A549 (cell line): ENCODE measurements at regions not wholly inside any gene's neighbourhood (a gene's known extent, or its start where the extent isn't known, plus 50 kb on each side); places are given as distances from the start of the nearest gene placed in this dataset.

ENCODE experiments used
- ATAC-seq, 2 experiments: fragments of 200-7000 bp in 1 of 2; fragments of >200 bp in 1 of 2; cut with Nextera tagmentation in 1 of 2; cut with Tn5 transposase in 1 of 2; 3 replicates each; pipeline versions ENCODE4 v1.8.0 to v1.9.1; 2018 to 2020; ENCODE audit warnings: mild to moderate bottlenecking in 1 of 2, moderate library complexity in 1 of 2
- CTCF ChIA-PET: fragments of 300-600 bp; sonication (Branson Sonifier 250); formaldehyde crosslinking; extraction: SDS; loops from one replicate; lab custom pipeline; 2021; ENCODE audit warnings: antibody characterized with exemption, inconsistent platforms; lab: Yijun Ruan, JAX
- POLR2A ChIA-PET: fragments of 350-600 bp; formaldehyde crosslinking; extraction: SDS; loops from one replicate; lab custom pipeline; 2021; ENCODE audit warnings: antibody characterized with exemption, inconsistent platforms; lab: Yijun Ruan, JAX
- DNase-seq, 2 experiments: peaks; one replicate each; pipeline versions ENCODE4 v3.0.0 to v3.0.0-alpha.2; 2011 to 2016; ENCODE audit warnings: low read depth in 1 of 2, low spot score in 1 of 2
- FAIRE-seq: peaks from 2 replicates; lab custom pipeline; 2011; peaks lifted over from hg19 to GRCh38; lab: Jason Lieb, UNC
- H3K27ac ChIP-seq, 2 experiments: fragments of >200 bp; sonication (Bioruptor Twin); formaldehyde crosslinking; 3 replicates each; pipeline ENCODE4 v1.5.1; 2016 to 2017
- H3K4me1 ChIP-seq: fragments of >200 bp; sonication (Bioruptor Twin); formaldehyde crosslinking; 3 replicates; pipeline ENCODE4 v1.6.1; 2016
- H3K4me2 ChIP-seq: fragments of >200 bp; sonication (Bioruptor Twin); formaldehyde crosslinking; 3 replicates; pipeline ENCODE4 v1.6.1; 2016
- H3K4me3 ChIP-seq: fragments of >200 bp; sonication (Bioruptor Twin); formaldehyde crosslinking; 3 replicates; pipeline ENCODE4 v1.5.1; 2016
- H3K9me3 ChIP-seq: fragments of >200 bp; sonication (Bioruptor Twin); formaldehyde crosslinking; 3 replicates; pipeline ENCODE4 v1.6.1; 2016
- ATOH8 ChIP-seq: fragments of 250-450 bp; sonication (Bioruptor Pico); IDR thresholded peaks from 2 replicates; pipeline ENCODE4 v1.5.0; 2020; ENCODE audit warnings: low read depth, mild to moderate bottlenecking, moderate library complexity
- BHLHE40 ChIP-seq: IDR thresholded peaks from 2 replicates; pipeline ENCODE4 v1.6.1; 2012; ENCODE audit warnings: low read depth, low read length, inconsistent platforms
- CBX2 ChIP-seq: fragments of 200-600 bp; sonication (generic); IDR thresholded peaks from 2 replicates; pipeline ENCODE4 v1.6.1; 2016; ENCODE audit warnings: low read depth, mild to moderate bottlenecking, borderline replicate concordance
- CBX8 ChIP-seq: fragments of 200-600 bp; sonication (generic); IDR thresholded peaks from 2 replicates; pipeline ENCODE4 v1.6.1; 2016
- CHD4 ChIP-seq: fragments of 200-600 bp; sonication (generic); IDR thresholded peaks from 2 replicates; pipeline ENCODE4 v1.6.1; 2016; ENCODE audit warnings: antibody characterized with exemption, mild to moderate bottlenecking, borderline replicate concordance
- EP300 ChIP-seq, 2 experiments: fragments of >200 bp; sonication (Bioruptor Twin); formaldehyde crosslinking; IDR thresholded peaks; 2 replicates in 1 of 2; 3 replicates in 1 of 2; pipeline ENCODE4 v1.6.1; 2016 to 2017
- ESRRA ChIP-seq: fragments of 150-350 bp; IDR thresholded peaks from 2 replicates; pipeline ENCODE4 v1.6.1; 2014; ENCODE audit warnings: mild to moderate bottlenecking, low read length, borderline replicate concordance
- FOXS1 ChIP-seq: fragments of 250-450 bp; sonication (Bioruptor Pico); IDR thresholded peaks from 2 replicates; pipeline ENCODE4 v1.5.0; 2020; ENCODE audit warnings: mild to moderate bottlenecking, moderate library complexity
- HES2 ChIP-seq: fragments of >200 bp; sonication (Bioruptor Twin); formaldehyde crosslinking; IDR thresholded peaks from 2 replicates; pipeline ENCODE4 v1.6.1; 2016
- HOXA7 ChIP-seq: fragments of 250-450 bp; sonication (Bioruptor Pico); IDR thresholded peaks from 2 replicates; pipeline ENCODE4 v1.5.0; 2020; ENCODE audit warnings: mild to moderate bottlenecking, moderate library complexity
- HOXB13 ChIP-seq: fragments of 250-450 bp; sonication (Bioruptor Pico); IDR thresholded peaks from 2 replicates; pipeline ENCODE4 v1.5.0; 2020; ENCODE audit warnings: low read depth, mild to moderate bottlenecking, moderate library complexity
- HOXB5 ChIP-seq: fragments of 250-450 bp; sonication (Bioruptor Pico); IDR thresholded peaks from 2 replicates; pipeline ENCODE4 v1.5.0; 2020; ENCODE audit warnings: mild to moderate bottlenecking, moderate library complexity
- JUN ChIP-seq, 2 experiments: fragments of >200 bp; sonication (Bioruptor Twin); formaldehyde crosslinking; IDR thresholded peaks; 2 replicates in 1 of 2; 3 replicates in 1 of 2; pipeline ENCODE4 v1.6.1; 2016 to 2017
- JUNB ChIP-seq: fragments of >200 bp; sonication (Bioruptor Twin); formaldehyde crosslinking; IDR thresholded peaks from 2 replicates; pipeline ENCODE4 v1.6.1; 2016
- KDM1A ChIP-seq: fragments of 200-600 bp; sonication (generic); IDR thresholded peaks from 2 replicates; pipeline ENCODE4 v1.6.1; 2016; ENCODE audit warnings: low read depth, mild to moderate bottlenecking
- KDM5A ChIP-seq: fragments of 200-600 bp; sonication (generic); IDR thresholded peaks from 2 replicates; pipeline ENCODE4 v1.6.1; 2016; ENCODE audit warnings: antibody characterized with exemption, mild to moderate bottlenecking
- MAZ ChIP-seq: fragments of 150-350 bp; IDR thresholded peaks from 2 replicates; pipeline ENCODE4 v1.6.1; 2014; ENCODE audit warnings: antibody characterized with exemption, low read depth, low read length, borderline replicate concordance
- MYC ChIP-seq: IDR thresholded peaks from 2 replicates; pipeline ENCODE4 v1.6.1; 2012; ENCODE audit warnings: mild to moderate bottlenecking, inconsistent platforms, low read length, improper control_type of control experiment, borderline replicate concordance
- NPAS2 ChIP-seq: fragments of 250-450 bp; sonication (Bioruptor Pico); IDR thresholded peaks from 2 replicates; pipeline ENCODE4 v1.8.0; 2022; ENCODE audit warnings: mild to moderate bottlenecking, moderate library complexity, borderline replicate concordance
- NR3C1 ChIP-seq: fragments of >200 bp; sonication (Bioruptor Twin); formaldehyde crosslinking; IDR thresholded peaks from 3 replicates; pipeline ENCODE4 v1.6.1; 2017
- PBX3 ChIP-seq: IDR thresholded peaks from 2 replicates; pipeline ENCODE4 v1.6.1; 2012
- PHF8 ChIP-seq: fragments of 200-600 bp; sonication (generic); IDR thresholded peaks from 2 replicates; pipeline ENCODE4 v1.6.1; 2016; ENCODE audit warnings: low read depth, mild to moderate bottlenecking, antibody characterized with exemption, moderate library complexity, borderline replicate concordance
- RNF2 ChIP-seq: fragments of 200-600 bp; sonication (generic); IDR thresholded peaks from 2 replicates; pipeline ENCODE4 v1.6.1; 2016; ENCODE audit warnings: low read depth, mild to moderate bottlenecking, antibody characterized with exemption, moderate library complexity, borderline replicate concordance
- TP53 ChIP-seq: fragments of 250-450 bp; sonication (Bioruptor Pico); IDR thresholded peaks from 2 replicates; pipeline ENCODE4 v1.5.0; 2021; ENCODE audit warnings: mild to moderate bottlenecking, moderate library complexity
- USF2 ChIP-seq: fragments of 450-650 bp; IDR thresholded peaks from 2 replicates; pipeline ENCODE4 v1.6.1; 2014; ENCODE audit warnings: antibody characterized with exemption
- ZC3H11A ChIP-seq: fragments of 450-650 bp; IDR thresholded peaks from 2 replicates; pipeline ENCODE4 v1.6.1; 2014; ENCODE audit warnings: antibody characterized with exemption, mild to moderate bottlenecking
- ZNF302 ChIP-seq: fragments of 250-450 bp; sonication (Bioruptor Pico); IDR thresholded peaks from 2 replicates; pipeline ENCODE4 v1.9.0; 2021; ENCODE audit warnings: inconsistent platforms, mild to moderate bottlenecking, moderate library complexity
- WGBS: methylation state at CpG from one replicate; pipeline ENCODE4 v1.1.6; 2017; ENCODE audit errors: missing lambda C conversion rate; 5-methylcytosine and 5-hydroxymethylcytosine counted together

GRCh38 chr10:47175181-47176123, 124.5 kb upstream of the GDF10 start:
- DNase-seq (no peak), ATAC-seq (no peak), FAIRE-seq (no peak)
- Histone ChIP-seq H3K27ac (no peak overlapping the region), H3K4me1 (no peaks in the 10 kb centered on the region), H3K9me3 (no peaks in the 10 kb centered on the region), H3K4me3 (no peak overlapping the region), H3K4me2 (no peak overlapping the region)
- ChIA-PET POLR2A (no interaction called here), CTCF (no interaction called here)
- TF ChIP-seq MYC (no peak), PBX3 (no peak), KDM5A (no peak), KDM1A (no peak), ATOH8 (no peak), CBX8 (no peak), ZC3H11A (no peak), RNF2 (no peak), HOXB13 (CRISPR knock-in tag) (no peak), CHD4 (no peak), ZNF302 (CRISPR knock-in tag) (no peak), ESRRA (no peak), NR3C1 (no peak), PHF8 (no peak)
- WGBS, result 40% methylated on average over 15 of the region's 15 CpGs

GRCh38 chr10:47176206-47176902, 123.6 kb upstream of the GDF10 start:
- 24% methylated on average over 12 of the region's 12 CpGs for WGBS
- Histone ChIP-seq H3K4me1 (no peaks in the 10 kb centered on the region), H3K27ac (no peak overlapping the region), H3K4me2 (no peak overlapping the region), H3K4me3 (no peak overlapping the region), H3K9me3 (no peaks in the 10 kb centered on the region)
- no peak for FAIRE-seq
- no peak for ATAC-seq
- TF ChIP-seq CHD4, result no peak
- TF ChIP-seq JUN (IDR thresholded peaks at IDR 0.05), result no peak
- TF ChIP-seq CBX8, result no peak
- no peak for TF ChIP-seq JUNB
- TF ChIP-seq HOXB13 (CRISPR knock-in tag), result no peak
- no peak for TF ChIP-seq CBX2
- ChIA-PET POLR2A (no interaction called here), CTCF (no interaction called here)
- DNase-seq, result no peak

- Histone ChIP-seq H3K4me3 (no peak overlapping the region), H3K4me2 (no peak overlapping the region), H3K27ac (no peak overlapping the region), H3K4me1 (no peaks in the 10 kb centered on the region), H3K9me3 (no peaks in the 10 kb centered on the region)
- POLR2A ChIA-PET, result no interaction called here
- CTCF ChIA-PET, result interaction anchor here (0.9 kb wide), 1 partner anchor 94 kb away, joined by 3 read pairs; no protein-coding TSS in a partner anchor
- FAIRE-seq, result no peak
- WGBS, result 62% methylated on average over 8 of the region's 8 CpGs
- ATAC-seq, result no peak
- DNase-seq, result no peak
- no peak for TF ChIP-seq HOXB5 (CRISPR knock-in tag)
- no peak for TF ChIP-seq HOXA7 (CRISPR knock-in tag)
- TF ChIP-seq PHF8, result no peak
- no peak for TF ChIP-seq EP300 (IDR thresholded peaks at IDR 0.05)
- no peak for TF ChIP-seq USF2
- no peak for TF ChIP-seq NPAS2 (CRISPR knock-in tag)
- TF ChIP-seq BHLHE40, result no peak
- TF ChIP-seq TP53 (CRISPR knock-in tag), result no peak
- TF ChIP-seq ZC3H11A, result no peak
- no peak for TF ChIP-seq MAZ
- no peak for TF ChIP-seq FOXS1 (CRISPR knock-in tag)
- TF ChIP-seq ATOH8, result no peak
- TF ChIP-seq JUN (IDR thresholded peaks at IDR 0.05), result no peak
- TF ChIP-seq HES2, result no peak
Observed at GRCh38 chr10:47176903-47177868, 122.8 kb upstream of the GDF10 start.
